ENCODE measurements at regions not wholly inside any gene's neighbourhood (a gene's known extent, or its start where the extent isn't known, plus 50 kb on each side); places are given as distances from the start of the nearest gene placed in this dataset.
"Not testable (repeated sequence)": the region's sequence is repeated elsewhere in the genome, so short reads cannot be mapped to it uniquely, and the experiment has no call there.

GRCh38 chr13:44666538-44666937 is 90.4 kb upstream of the TSC22D1 start:
- H3K9ac ChIP-seq (ENCODE audit: low read depth in 1 of 2, low read length in 2 of 2); H3K27ac ChIP-seq (ENCODE audit: low read depth in 1 of 2, low read length in 2 of 2); DNase-seq (ENCODE audit: low spot score); H3K4me3 ChIP-seq (ENCODE audit: low read depth in 1 of 3, low read length in 3 of 3); H3K9me3 ChIP-seq (ENCODE audit: control insufficient read depth in 4 of 4, low read length in 3 of 4); H3K36me3 ChIP-seq (ENCODE audit: control insufficient read depth in 4 of 4, insufficient read depth in 3 of 4, low read depth in 1 of 4, low read length in 3 of 4); H3K27me3 ChIP-seq (ENCODE audit: control insufficient read depth in 4 of 4, insufficient read depth in 4 of 4, low read length in 3 of 4); H3K4me1 ChIP-seq (ENCODE audit: control insufficient read depth in 4 of 4, insufficient read depth in 4 of 4, low read length in 3 of 4): not testable (repeated sequence)
- 73% methylated on average over 3 of the region's 3 CpGs for WGBS

DNA sequence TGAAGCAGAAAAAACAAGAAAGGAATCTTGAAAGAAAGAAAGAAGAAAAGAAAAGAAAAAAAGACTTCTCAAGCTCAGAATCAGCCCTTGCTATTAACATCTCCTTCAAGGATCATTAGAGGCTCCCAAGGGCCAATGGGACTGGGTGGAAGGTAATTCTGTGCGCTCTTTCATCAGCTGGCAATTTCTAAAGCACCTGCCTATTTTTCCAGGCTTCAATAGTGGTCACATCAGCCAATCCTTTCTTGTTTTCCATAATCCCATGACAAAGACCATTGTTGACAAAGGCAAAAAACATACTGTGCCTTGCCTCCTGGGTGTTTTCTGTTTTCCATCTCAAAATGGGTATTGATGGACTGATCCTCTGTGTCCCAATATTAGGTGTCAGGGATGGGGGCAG is 88.2 kb upstream of the TSC22D1 start:
- peaks cover 0 to 3% (median 1%) of the 10 kb centered on the region in 4 donors for H3K27me3 ChIP-seq (ENCODE audit: control insufficient read depth in 4 of 4, insufficient read depth in 4 of 4, low read length in 3 of 4)
- H3K9me3 ChIP-seq (ENCODE audit: control insufficient read depth in 4 of 4, low read length in 3 of 4), result no peaks in the 10 kb centered on the region
- H3K4me1 ChIP-seq (ENCODE audit: control insufficient read depth in 4 of 4, insufficient read depth in 4 of 4, low read length in 3 of 4), result no peaks in the 10 kb centered on the region
- TF ChIP-seq HNF4G (IDR thresholded peaks at IDR 0.05) (no peak), FOXA2 (IDR thresholded peaks at IDR 0.05) (no peak), YY1 (IDR thresholded peaks at IDR 0.05) (no peak)
- H3K4me3 ChIP-seq (ENCODE audit: low read depth in 1 of 3, low read length in 3 of 3), result no peak overlapping the region
- H3K36me3 ChIP-seq (ENCODE audit: control insufficient read depth in 4 of 4, insufficient read depth in 3 of 4, low read depth in 1 of 4, low read length in 3 of 4), result no peaks in the 10 kb centered on the region
- no peak overlapping the region for H3K9ac ChIP-seq (ENCODE audit: low read depth in 1 of 2, low read length in 2 of 2)
- DNase-seq (ENCODE audit: low spot score), result no peak
- 89% methylated on average over 1 of the region's 1 CpG for WGBS
- H3K27ac ChIP-seq (ENCODE audit: low read depth in 1 of 2, low read length in 2 of 2), result no peak overlapping the region

- no peak for DNase-seq (ENCODE audit: low spot score)
- Histone ChIP-seq H3K4me3 (ENCODE audit: low read depth in 1 of 3, low read length in 3 of 3) (no peak overlapping the region), H3K27ac (ENCODE audit: low read depth in 1 of 2, low read length in 2 of 2) (no peak overlapping the region), H3K9ac (ENCODE audit: low read depth in 1 of 2, low read length in 2 of 2) (no peak overlapping the region), H3K4me1 (ENCODE audit: control insufficient read depth in 4 of 4, insufficient read depth in 4 of 4, low read length in 3 of 4) (no peaks in the 10 kb centered on the region), H3K9me3 (ENCODE audit: control insufficient read depth in 4 of 4, low read length in 3 of 4) (no peaks in the 10 kb centered on the region), H3K27me3 (ENCODE audit: control insufficient read depth in 4 of 4, insufficient read depth in 4 of 4, low read length in 3 of 4) (peaks cover 0 to 3% (median 1%) of the 10 kb centered on the region in 4 donors), H3K36me3 (ENCODE audit: control insufficient read depth in 4 of 4, insufficient read depth in 3 of 4, low read depth in 1 of 4, low read length in 3 of 4) (no peaks in the 10 kb centered on the region)
- TF ChIP-seq FOXA1 (IDR thresholded peaks at IDR 0.05) (no peak), YY1 (IDR thresholded peaks at IDR 0.05) (no peak), EGR1 (IDR thresholded peaks at IDR 0.05; ENCODE audit: low read depth in 2 of 2) (no peak), GABPA (IDR thresholded peaks at IDR 0.05 in 1 of 2, conservative IDR thresholded peaks at IDR 0.05 in 1 of 2) (no peak), TAF1 (conservative IDR thresholded peaks at IDR 0.05) (no peak), RAD21 (IDR thresholded peaks at IDR 0.05) (no peak), HNF4G (IDR thresholded peaks at IDR 0.05) (no peak)
- TF ChIP-seq, protein P1, sequence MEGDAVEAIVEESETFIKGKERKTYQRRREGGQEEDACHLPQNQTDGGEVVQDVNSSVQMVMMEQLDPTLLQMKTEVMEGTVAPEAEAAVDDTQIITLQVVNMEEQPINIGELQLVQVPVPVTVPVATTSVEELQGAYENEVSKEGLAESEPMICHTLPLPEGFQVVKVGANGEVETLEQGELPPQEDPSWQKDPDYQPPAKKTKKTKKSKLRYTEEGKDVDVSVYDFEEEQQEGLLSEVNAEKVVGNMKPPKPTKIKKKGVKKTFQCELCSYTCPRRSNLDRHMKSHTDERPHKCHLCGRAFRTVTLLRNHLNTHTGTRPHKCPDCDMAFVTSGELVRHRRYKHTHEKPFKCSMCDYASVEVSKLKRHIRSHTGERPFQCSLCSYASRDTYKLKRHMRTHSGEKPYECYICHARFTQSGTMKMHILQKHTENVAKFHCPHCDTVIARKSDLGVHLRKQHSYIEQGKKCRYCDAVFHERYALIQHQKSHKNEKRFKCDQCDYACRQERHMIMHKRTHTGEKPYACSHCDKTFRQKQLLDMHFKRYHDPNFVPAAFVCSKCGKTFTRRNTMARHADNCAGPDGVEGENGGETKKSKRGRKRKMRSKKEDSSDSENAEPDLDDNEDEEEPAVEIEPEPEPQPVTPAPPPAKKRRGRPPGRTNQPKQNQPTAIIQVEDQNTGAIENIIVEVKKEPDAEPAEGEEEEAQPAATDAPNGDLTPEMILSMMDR (IDR thresholded peaks at IDR 0.05; ENCODE audit: low read depth, low read length, missing input control), result no peak
- TF ChIP-seq, protein P2, sequence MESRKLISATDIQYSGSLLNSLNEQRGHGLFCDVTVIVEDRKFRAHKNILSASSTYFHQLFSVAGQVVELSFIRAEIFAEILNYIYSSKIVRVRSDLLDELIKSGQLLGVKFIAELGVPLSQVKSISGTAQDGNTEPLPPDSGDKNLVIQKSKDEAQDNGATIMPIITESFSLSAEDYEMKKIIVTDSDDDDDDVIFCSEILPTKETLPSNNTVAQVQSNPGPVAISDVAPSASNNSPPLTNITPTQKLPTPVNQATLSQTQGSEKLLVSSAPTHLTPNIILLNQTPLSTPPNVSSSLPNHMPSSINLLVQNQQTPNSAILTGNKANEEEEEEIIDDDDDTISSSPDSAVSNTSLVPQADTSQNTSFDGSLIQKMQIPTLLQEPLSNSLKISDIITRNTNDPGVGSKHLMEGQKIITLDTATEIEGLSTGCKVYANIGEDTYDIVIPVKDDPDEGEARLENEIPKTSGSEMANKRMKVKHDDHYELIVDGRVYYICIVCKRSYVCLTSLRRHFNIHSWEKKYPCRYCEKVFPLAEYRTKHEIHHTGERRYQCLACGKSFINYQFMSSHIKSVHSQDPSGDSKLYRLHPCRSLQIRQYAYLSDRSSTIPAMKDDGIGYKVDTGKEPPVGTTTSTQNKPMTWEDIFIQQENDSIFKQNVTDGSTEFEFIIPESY (IDR thresholded peaks at IDR 0.05), result no peak
- WGBS, result 85% methylated on average over 3 of the region's 3 CpGs
Observed at GRCh38 chr13:44662515-44662914, 86.4 kb upstream of the TSC22D1 start.

DNA sequence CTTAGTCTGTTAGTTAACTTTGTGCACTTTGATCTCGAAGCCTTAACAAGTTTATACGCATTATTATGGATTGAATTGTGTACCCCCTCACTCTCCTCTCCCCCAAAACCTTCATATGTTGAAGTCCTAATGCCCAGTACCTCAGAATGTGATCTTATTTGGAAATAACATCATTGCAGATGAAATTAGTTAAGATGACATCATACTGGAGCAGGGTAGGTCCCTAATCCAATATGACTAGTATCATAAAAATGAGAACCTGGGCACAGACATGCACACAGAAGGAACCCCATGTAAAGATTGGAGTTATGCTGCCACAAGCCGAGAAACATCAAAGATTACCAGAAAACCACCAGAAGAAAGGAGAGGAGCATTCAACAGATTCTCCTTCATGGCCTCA is 85.8 kb upstream of the TSC22D1 start:
- Histone ChIP-seq H3K4me3 (ENCODE audit: low read depth in 1 of 3, low read length in 3 of 3) (no peak overlapping the region), H3K9ac (ENCODE audit: low read depth in 1 of 2, low read length in 2 of 2) (no peak overlapping the region), H3K27me3 (ENCODE audit: control insufficient read depth in 4 of 4, insufficient read depth in 4 of 4, low read length in 3 of 4) (peaks cover 0 to 3% (median 1%) of the 10 kb centered on the region in 4 donors), H3K36me3 (ENCODE audit: control insufficient read depth in 4 of 4, insufficient read depth in 3 of 4, low read depth in 1 of 4, low read length in 3 of 4) (no peaks in the 10 kb centered on the region), H3K4me1 (ENCODE audit: control insufficient read depth in 4 of 4, insufficient read depth in 4 of 4, low read length in 3 of 4) (no peaks in the 10 kb centered on the region), H3K9me3 (ENCODE audit: control insufficient read depth in 4 of 4, low read length in 3 of 4) (no peaks in the 10 kb centered on the region), H3K27ac (ENCODE audit: low read depth in 1 of 2, low read length in 2 of 2) (no peak overlapping the region)
- DNase-seq (ENCODE audit: low spot score), result no peak
- 61% methylated on average over 3 of the region's 3 CpGs for whole genome bisulfite sequencing
- TF ChIP-seq, protein P3, sequence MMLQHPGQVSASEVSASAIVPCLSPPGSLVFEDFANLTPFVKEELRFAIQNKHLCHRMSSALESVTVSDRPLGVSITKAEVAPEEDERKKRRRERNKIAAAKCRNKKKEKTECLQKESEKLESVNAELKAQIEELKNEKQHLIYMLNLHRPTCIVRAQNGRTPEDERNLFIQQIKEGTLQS (IDR thresholded peaks at IDR 0.05), result no peak
- TF ChIP-seq, protein P2 (IDR thresholded peaks at IDR 0.05), result no peak
- no peak for TF ChIP-seq TAF1 (conservative IDR thresholded peaks at IDR 0.05)

Measured in liver (tissue), 8 donors.